IMR-90 (cell line): ENCODE measurements at regions not wholly inside any gene's neighbourhood (a gene's known extent, or its start where the extent isn't known, plus 50 kb on each side); places are given as distances from the start of the nearest gene placed in this dataset.
A peak's percentile ranks its signal among the peaks of the same experiment; 100 is the strongest.

Experiments
- ATAC-seq: fragments of 200-7000 bp; cut with Tn5 transposase; 2 replicates; pipeline ENCODE4 v1.9.1; 2020; ENCODE audit warnings: low read depth, mild to moderate bottlenecking, moderate library complexity
- BruUV-seq: library from RNA; stranded (reverse); fragments of 400-500 nt; replicated peaks from 2 replicates; lab custom pipeline; 2021; lab: Mats Ljungman, UMichigan
- CTCF ChIA-PET: fragments of 300-600 bp; formaldehyde crosslinking; extraction: SDS; loops from one replicate; lab custom pipeline; 2021; ENCODE audit warnings: antibody characterized with exemption; lab: Yijun Ruan, JAX
- POLR2A ChIA-PET: fragments of 300-600 bp; sonication (Branson Sonifier 250); formaldehyde crosslinking; loops from one replicate; lab custom pipeline; 2022; ENCODE audit warnings: antibody characterized with exemption; ENCODE audit not compliant: unreplicated experiment; lab: Charles Lee
- DNase-seq: peaks from one replicate; pipeline ENCODE4 v3.0.0; 2013
- H2AFZ ChIP-seq: replicated peaks from 2 replicates; pipeline ENCODE3; 2013; ENCODE audit warnings: low read length, mild to moderate bottlenecking; ENCODE audit not compliant: poor library complexity
- H2AK5ac ChIP-seq: 2 replicates; pipeline ENCODE4 v1.6.1; 2013; ENCODE audit warnings: low read depth, low read length, inconsistent platforms
- H2AK9ac ChIP-seq: replicated peaks from 2 replicates; pipeline ENCODE3; 2013; ENCODE audit warnings: mild to moderate bottlenecking, low read depth, low read length, moderate library complexity; ENCODE audit not compliant: poor library complexity
- H2BK120ac ChIP-seq: 2 replicates; pipeline ENCODE4 v1.6.1; 2013; ENCODE audit warnings: low read depth, low read length, inconsistent platforms
- H2BK15ac ChIP-seq: 3 replicates; pipeline ENCODE4 v1.6.1; 2013; ENCODE audit warnings: low read depth, low read length, inconsistent platforms
- H2BK20ac ChIP-seq: 2 replicates; pipeline ENCODE4 v1.6.1; 2013; ENCODE audit warnings: low read depth, mild to moderate bottlenecking, inconsistent platforms, low read length, moderate library complexity
- H2BK5ac ChIP-seq: 2 replicates; pipeline ENCODE4 v1.6.1; 2013; ENCODE audit warnings: mild to moderate bottlenecking, low read depth, low read length, inconsistent platforms; ENCODE audit not compliant: poor library complexity, severe bottlenecking
- H3K14ac ChIP-seq: replicated peaks from 2 replicates; pipeline ENCODE4 v1.6.1; 2013; ENCODE audit warnings: low read depth, low read length, inconsistent platforms
- H3K18ac ChIP-seq: 2 replicates; pipeline ENCODE4 v1.6.1; 2013; ENCODE audit warnings: low read depth, low read length, control low read depth
- H3K23ac ChIP-seq: 2 replicates; pipeline ENCODE4 v1.6.1; 2013; ENCODE audit warnings: low read depth, low read length, inconsistent platforms
- H3K27ac ChIP-seq: 2 replicates; pipeline ENCODE4 v1.5.1; 2013; ENCODE audit warnings: mild to moderate bottlenecking, control low read depth, low read length; ENCODE audit not compliant: insufficient read depth
- H3K27me3 ChIP-seq: 2 replicates; pipeline ENCODE4 v1.6.1; 2013; ENCODE audit warnings: low read length; ENCODE audit not compliant: control insufficient read depth, insufficient read depth
- H3K36me3 ChIP-seq: 2 replicates; pipeline ENCODE4 v1.6.1; 2013; ENCODE audit warnings: low read length, mixed read lengths; ENCODE audit not compliant: control insufficient read depth, insufficient read depth
- H3K4ac ChIP-seq: 2 replicates; pipeline ENCODE4 v1.6.1; 2013; ENCODE audit warnings: low read depth, low read length, inconsistent platforms
- H3K4me1 ChIP-seq: 2 replicates; pipeline ENCODE4 v1.6.1; 2013; ENCODE audit warnings: low read length, mixed read lengths; ENCODE audit not compliant: control insufficient read depth, insufficient read depth
- H3K4me2 ChIP-seq: 2 replicates; pipeline ENCODE4 v1.6.1; 2013; ENCODE audit warnings: low read depth, mild to moderate bottlenecking, control low read depth, low read length, moderate library complexity
- H3K4me3 ChIP-seq: 2 replicates; pipeline ENCODE4 v1.5.1; 2013; ENCODE audit warnings: low read depth, mild to moderate bottlenecking, control low read depth, low read length, moderate library complexity; ENCODE audit not compliant: insufficient read depth
- H3K56ac ChIP-seq: 2 replicates; pipeline ENCODE4 v1.6.1; 2013; ENCODE audit warnings: low read length, inconsistent platforms; ENCODE audit not compliant: insufficient read depth; ENCODE audit errors: extremely low read depth
- H3K79me1 ChIP-seq, 2 experiments: 2 replicates each; pipeline ENCODE4 v1.6.1; 2013; ENCODE audit warnings: low read length in 2 of 2, inconsistent platforms in 1 of 2, low read depth in 1 of 2
- H3K9ac ChIP-seq: 2 replicates; pipeline ENCODE4 v1.6.1; 2013; ENCODE audit warnings: low read depth, low read length, control low read depth
- H3K9me1 ChIP-seq: 2 replicates; pipeline ENCODE4 v1.6.1; 2013; ENCODE audit warnings: low read length, inconsistent platforms; ENCODE audit not compliant: insufficient read depth
- H3K9me3 ChIP-seq: 2 replicates; pipeline ENCODE4 v1.6.1; 2013; ENCODE audit warnings: low read length; ENCODE audit not compliant: control insufficient read depth, insufficient read depth
- H4K20me1 ChIP-seq: 2 replicates; pipeline ENCODE4 v1.6.1; 2013; ENCODE audit warnings: low read length, inconsistent platforms; ENCODE audit not compliant: insufficient read depth
- H4K5ac ChIP-seq: 2 replicates; pipeline ENCODE4 v1.6.1; 2013; ENCODE audit warnings: mild to moderate bottlenecking, low read depth, low read length, control low read depth
- H4K8ac ChIP-seq, 2 experiments: 2 replicates each; pipeline ENCODE4 v1.6.1; 2013; ENCODE audit warnings: low read depth in 2 of 2, low read length in 2 of 2, control low read depth in 1 of 2, inconsistent platforms in 1 of 2
- H4K91ac ChIP-seq: 2 replicates; pipeline ENCODE4 v1.6.1; 2013; ENCODE audit warnings: low read depth, low read length, inconsistent platforms; ENCODE audit not compliant: insufficient read depth
- BHLHE40 ChIP-seq: fragments of 150-350 bp; IDR thresholded peaks from 2 replicates; pipeline ENCODE4 v1.6.1; 2016; ENCODE audit warnings: mild to moderate bottlenecking, low read depth, low read length
- CTCF ChIP-seq: conservative IDR thresholded peaks from 2 replicates; pipeline ENCODE4 v1.5.1; 2012; ENCODE audit warnings: mild to moderate bottlenecking, low read depth, low read length, improper control_type of control experiment
- FOS ChIP-seq: fragments of 150-350 bp; IDR thresholded peaks from 2 replicates; pipeline ENCODE4 v1.6.1; 2016; ENCODE audit warnings: low read depth, low read length
- MXI1 ChIP-seq: IDR thresholded peaks from 2 replicates; pipeline ENCODE4 v1.6.1; 2012; ENCODE audit warnings: low read depth, mild to moderate bottlenecking, low read length, moderate library complexity, borderline replicate concordance
- WGBS, 2 experiments: methylation state at CpG; one replicate each; pipeline versions ENCODE4 v1.1.5 to v1.1.7; 2013; ENCODE audit warnings: missing lambda C conversion rate in 2 of 2; ENCODE audit not compliant: insufficient read length in 1 of 2; ENCODE audit errors: extremely low coverage in 2 of 2; 5-methylcytosine and 5-hydroxymethylcytosine counted together
- dilution Hi-C: fragments of 300-500 bp; cut with HindIII; formaldehyde crosslinking; loops from one replicate; pipeline ENCODE4 v1.14.3; 2018; ENCODE audit warnings: low sequenced_read_pairs; ENCODE audit not compliant: unreplicated experiment
- in situ Hi-C: fragments of 300-500 bp; cut with MboI; formaldehyde crosslinking; loops from 3 replicates; pipeline ENCODE4 v1.14.3; 2019; ENCODE audit warnings: low sequenced_read_pairs, inconsistent platforms, mixed read lengths
- intact Hi-C: fragments of 100-400 bp; cut with micrococcal nuclease; formaldehyde crosslinking; loops from 2 replicates; pipeline ENCODE4 v1.10.0; 2022

DNA sequence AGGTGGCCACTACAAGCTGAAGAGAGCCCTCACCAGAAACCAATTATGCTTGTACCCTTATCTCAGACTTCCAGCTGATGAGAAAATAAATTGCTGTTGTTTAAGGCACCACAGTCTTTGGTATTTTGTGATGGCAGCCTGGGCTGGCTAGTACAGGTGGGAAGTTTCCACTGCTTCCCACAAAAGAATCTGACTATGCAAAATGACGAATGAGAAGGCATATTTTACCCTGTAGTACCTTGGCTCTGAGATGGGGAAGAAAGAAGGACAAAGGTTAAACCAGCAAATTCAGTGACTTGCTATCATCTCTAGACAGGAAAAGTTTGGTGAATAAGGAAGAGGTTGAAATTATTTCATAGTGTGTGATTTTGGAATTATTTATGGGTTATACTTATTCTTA is 112.8 kb upstream of the ELL2 start:
- peak overlapping the region; percentile 71 for H2BK5ac ChIP-seq
- peak overlapping the region; percentile 70; the same call in 1 of the 2 replicates for H3K18ac ChIP-seq
- H3K9ac ChIP-seq = no peak overlapping the region
- peak overlapping the region; percentile 80 for H2AK5ac ChIP-seq
- no peaks in the 10 kb centered on the region for H3K36me3 ChIP-seq
- H3K23ac ChIP-seq = no peak overlapping the region
- peak overlapping the region; percentile 41 for H3K4ac ChIP-seq
- no peaks in the 10 kb centered on the region for H3K9me3 ChIP-seq
- H3K9me1 ChIP-seq = peaks cover 9% of the 10 kb centered on the region; the same call in 1 of the 2 replicates
- peak overlapping the region; percentile 51; the same call in 1 of the 2 replicates for H4K5ac ChIP-seq
- intact Hi-C loops = no loop called here
- no peak overlapping the region for H3K56ac ChIP-seq
- no peak overlapping the region for H3K27ac ChIP-seq
- H3K4me3 ChIP-seq = no peak overlapping the region
- H2AFZ ChIP-seq = no peak overlapping the region
- H4K20me1 ChIP-seq = no peaks in the 10 kb centered on the region
- ChIA-PET CTCF (interaction anchor here (1.7 kb wide), 1 partner anchor 113 kb away, joined by 3 read pairs; the partner anchor contains the start of gene ELL2), POLR2A (no interaction called here)
- peak overlapping the region; percentile 65 for H2BK120ac ChIP-seq
- peak overlapping the region; percentile 93; the same call in 2 of the 3 replicates for H2BK15ac ChIP-seq
- no CpG with 5 or more reads among the region's 1 CpG for WGBS, 2 experiments
- DNase-seq = no peak
- H3K4me1 ChIP-seq = peaks cover 13% of the 10 kb centered on the region
- peak overlapping the region; percentile 38 to 53 for H4K8ac ChIP-seq
- no peaks in the 10 kb centered on the region for H3K27me3 ChIP-seq
- H2BK20ac ChIP-seq = peak overlapping the region; percentile 76
- peaks cover 3 to 8% of the 10 kb centered on the region in 2 experiments for H3K79me1 ChIP-seq
- no peak for ATAC-seq
- peak overlapping the region; percentile 42 for H2AK9ac ChIP-seq
- peak overlapping the region; percentile 44 for H4K91ac ChIP-seq
- no TSS peak for BruUV-seq
- no peak overlapping the region; the same call in 1 of the 2 replicates for H3K4me2 ChIP-seq
- TF ChIP-seq BHLHE40 = no peak
- no peak for TF ChIP-seq FOS
- no peak for TF ChIP-seq MXI1
- TF ChIP-seq CTCF = no peak
- in situ Hi-C loops = no loop called here
- H3K14ac ChIP-seq = peak overlapping the region; percentile 38
- dilution Hi-C loops = no loop called here
